Dendritic cell treated with granulocyte-macrophage colony-stimulating factor and Interleukin-4, amounts not matched to agents 40 ng/mL and 50 ng/mL, for 4 days (primary cell): ENCODE measurements at regions not wholly inside any gene's neighbourhood (a gene's known extent, or its start where the extent isn't known, plus 50 kb on each side); places are given as distances from the start of the nearest gene placed in this dataset.
"Not testable (repeated sequence)": the region's sequence is repeated elsewhere in the genome, so short reads cannot be mapped to it uniquely, and the experiment has no call there.

Experiments
- H3K27ac Mint-ChIP-seq: one replicate; pipeline ENCODE4 v1.8.0; 2022; ENCODE audit warnings: mild to moderate bottlenecking, mixed read lengths
- H3K27me3 Mint-ChIP-seq: one replicate; pipeline ENCODE4 v1.8.0; 2022; ENCODE audit warnings: mild to moderate bottlenecking, mixed read lengths
- H3K36me3 Mint-ChIP-seq: one replicate; pipeline ENCODE4 v1.8.0; 2022; ENCODE audit warnings: low read depth, mixed read lengths
- H3K4me1 Mint-ChIP-seq: one replicate; pipeline ENCODE4 v1.8.0; 2022; ENCODE audit warnings: low read depth, mixed read lengths
- H3K4me3 Mint-ChIP-seq: one replicate; pipeline ENCODE4 v1.8.0; 2022; ENCODE audit warnings: mild to moderate bottlenecking, moderate library complexity, mixed read lengths
- H3K9me3 Mint-ChIP-seq: one replicate; pipeline ENCODE4 v1.8.0; 2022; ENCODE audit warnings: mixed read lengths
- intact Hi-C: fragments of 100-400 bp; cut with micrococcal nuclease; formaldehyde crosslinking; loops from one replicate; pipeline ENCODE4 v1.15.0; 2022

- no peaks in the 10 kb centered on the region for H3K27me3 Mint-ChIP-seq
- H3K27ac Mint-ChIP-seq, result no peak overlapping the region
- intact Hi-C loops, result no loop called here
- no peaks in the 10 kb centered on the region for H3K9me3 Mint-ChIP-seq
- no peaks in the 10 kb centered on the region for H3K36me3 Mint-ChIP-seq
- H3K4me3 Mint-ChIP-seq, result no peak overlapping the region
- peaks cover 7% of the 10 kb centered on the region for H3K4me1 Mint-ChIP-seq
These were observed 108.9 kb upstream of the USP25 start for GRCh38 chr21:15620892-15621291.

DNA sequence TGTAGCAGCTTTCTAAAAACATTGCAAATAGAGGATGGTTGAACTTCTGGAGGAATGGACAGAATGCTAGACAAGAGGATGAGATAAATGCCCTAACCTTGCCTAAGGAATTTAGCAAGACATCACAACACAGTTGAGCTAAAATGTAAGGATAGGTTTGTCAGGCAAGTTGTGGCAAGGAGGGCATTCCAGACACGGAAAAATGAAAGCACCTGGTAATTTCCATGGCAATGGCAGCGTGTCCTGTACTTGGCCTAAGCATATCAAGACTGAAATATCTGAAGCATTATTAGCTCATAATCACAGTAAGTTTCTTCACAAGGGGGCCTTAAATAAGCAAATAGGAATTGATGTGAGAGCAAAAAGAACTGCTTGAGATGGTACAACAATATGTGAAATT, 105.1 kb upstream of the USP25 start:
- Mint-ChIP-seq H3K36me3 (no peaks in the 10 kb centered on the region), H3K4me3 (no peak overlapping the region), H3K27me3 (no peaks in the 10 kb centered on the region), H3K27ac (no peak overlapping the region), H3K9me3 (no peaks in the 10 kb centered on the region), H3K4me1 (peaks cover 8% of the 10 kb centered on the region)
- intact Hi-C loops, result no loop called here

GRCh38 chr21:15625363-15625762, 104.4 kb upstream of the USP25 start:
- Mint-ChIP-seq H3K4me3 (no peak overlapping the region), H3K27ac (no peak overlapping the region), H3K36me3 (no peaks in the 10 kb centered on the region), H3K27me3 (no peaks in the 10 kb centered on the region), H3K4me1 (peaks cover 8% of the 10 kb centered on the region), H3K9me3 (no peaks in the 10 kb centered on the region)
- intact Hi-C loops, result no loop called here

DNA sequence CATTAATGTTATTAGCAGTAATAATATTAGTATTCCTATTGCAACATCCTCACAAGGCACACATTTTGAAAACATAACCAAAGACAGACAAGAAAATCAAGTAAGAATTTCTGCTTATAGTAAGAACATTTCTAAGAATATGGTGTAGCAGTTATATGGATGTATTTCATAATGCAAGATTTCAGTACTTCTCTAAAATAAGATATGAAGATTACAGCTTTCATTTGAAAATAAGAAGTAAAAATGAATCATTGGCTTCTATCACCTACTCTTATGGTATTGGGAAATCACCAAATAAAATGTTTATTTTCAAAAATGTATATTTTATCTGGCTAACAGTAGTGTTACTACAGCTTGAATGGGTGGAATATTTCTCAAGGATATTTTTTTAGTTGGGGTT, 103.8 kb upstream of the USP25 start:
- Mint-ChIP-seq H3K9me3 (no peaks in the 10 kb centered on the region), H3K4me3 (no peak overlapping the region), H3K27ac (no peak overlapping the region), H3K36me3 (no peaks in the 10 kb centered on the region), H3K4me1 (peaks cover 8% of the 10 kb centered on the region), H3K27me3 (no peaks in the 10 kb centered on the region)
- intact Hi-C loops, result no loop called here

- no peaks in the 10 kb centered on the region for H3K36me3 Mint-ChIP-seq
- intact Hi-C loops, result no loop called here
- no peak overlapping the region for H3K27ac Mint-ChIP-seq
- peaks cover 8% of the 10 kb centered on the region for H3K4me1 Mint-ChIP-seq
- no peaks in the 10 kb centered on the region for H3K27me3 Mint-ChIP-seq
- no peak overlapping the region for H3K4me3 Mint-ChIP-seq
- no peaks in the 10 kb centered on the region for H3K9me3 Mint-ChIP-seq
These were observed 102.8 kb upstream of the USP25 start for GRCh38 chr21:15627011-15627410.

DNA sequence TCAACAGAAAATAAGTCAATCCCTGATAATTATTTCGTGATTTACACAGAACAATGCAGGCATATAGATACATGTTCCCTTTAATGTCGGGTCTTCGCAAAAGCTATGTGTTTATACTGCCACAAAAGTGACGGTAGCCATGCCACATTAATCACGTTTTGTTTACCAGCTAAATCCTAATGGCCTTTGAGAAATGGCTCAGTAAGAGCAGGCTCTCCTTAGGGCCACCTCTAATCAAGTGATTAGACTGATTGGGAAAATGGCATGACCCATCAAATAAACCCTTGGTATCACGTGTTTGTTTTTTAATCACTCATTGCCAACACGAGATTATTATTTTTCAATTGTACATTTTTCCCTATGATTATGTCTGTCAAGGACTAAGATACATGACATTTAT, 102.0 kb upstream of the USP25 start:
- intact Hi-C loops, result no loop called here
- no peaks in the 10 kb centered on the region for H3K36me3 Mint-ChIP-seq
- peaks cover 8% of the 10 kb centered on the region for H3K4me1 Mint-ChIP-seq
- no peaks in the 10 kb centered on the region for H3K27me3 Mint-ChIP-seq
- no peaks in the 10 kb centered on the region for H3K9me3 Mint-ChIP-seq
- H3K4me3 Mint-ChIP-seq, result no peak overlapping the region
- no peak overlapping the region for H3K27ac Mint-ChIP-seq

- intact Hi-C loops, result no loop called here
- Mint-ChIP-seq H3K27ac (no peak overlapping the region), H3K4me1 (no peaks in the 10 kb centered on the region), H3K36me3 (no peaks in the 10 kb centered on the region), H3K9me3 (peaks cover 16% of the 10 kb centered on the region), H3K4me3 (no peak overlapping the region), H3K27me3 (no peaks in the 10 kb centered on the region)
These were observed 98.4 kb upstream of the USP25 start for GRCh38 chr21:15631342-15631741.

GRCh38 chr21:15634541-15634940, 95.2 kb upstream of the USP25 start:
- H3K9me3 Mint-ChIP-seq, result peaks cover 16% of the 10 kb centered on the region
- H3K36me3 Mint-ChIP-seq, H3K27ac Mint-ChIP-seq, H3K4me3 Mint-ChIP-seq, H3K4me1 Mint-ChIP-seq, H3K27me3 Mint-ChIP-seq, intact Hi-C loops: not testable (repeated sequence)

GRCh38 chr21:15638856-15639549, 90.8 kb upstream of the USP25 start:
- H3K36me3 Mint-ChIP-seq, result no peaks in the 10 kb centered on the region
- H3K4me1 Mint-ChIP-seq, result no peaks in the 10 kb centered on the region
- peaks cover 18% of the 10 kb centered on the region for H3K9me3 Mint-ChIP-seq
- intact Hi-C loops, result no loop called here
- no peaks in the 10 kb centered on the region for H3K27me3 Mint-ChIP-seq
- no peak overlapping the region for H3K4me3 Mint-ChIP-seq
- no peak overlapping the region for H3K27ac Mint-ChIP-seq

- H3K4me1 Mint-ChIP-seq, H3K4me3 Mint-ChIP-seq, intact Hi-C loops, H3K36me3 Mint-ChIP-seq, H3K27me3 Mint-ChIP-seq, H3K27ac Mint-ChIP-seq: not testable (repeated sequence)
- peaks cover 18% of the 10 kb centered on the region for H3K9me3 Mint-ChIP-seq
These were observed 89.7 kb upstream of the USP25 start for GRCh38 chr21:15640113-15640512.

DNA sequence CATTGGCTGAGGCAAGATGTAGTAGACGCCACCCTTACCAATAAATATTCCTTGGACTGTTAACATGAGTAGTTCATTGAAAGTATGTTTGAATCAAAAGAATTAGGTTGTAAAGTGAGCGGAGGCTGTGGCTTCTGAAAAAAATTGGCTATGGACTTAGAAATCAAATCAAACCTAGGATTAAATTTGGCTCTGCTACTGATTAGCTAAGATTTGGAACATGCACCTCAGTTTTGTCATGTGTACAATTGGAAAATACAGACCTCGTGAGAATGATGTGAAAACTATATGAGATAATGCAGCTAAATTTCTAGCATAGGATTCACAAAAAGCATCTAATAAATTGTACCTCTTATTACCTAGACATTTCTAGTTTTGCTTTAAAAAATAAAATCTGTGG, 85.3 kb upstream of the USP25 start:
- H3K36me3 Mint-ChIP-seq, result no peaks in the 10 kb centered on the region
- peaks cover 9% of the 10 kb centered on the region for H3K9me3 Mint-ChIP-seq
- intact Hi-C loops, result no loop called here
- H3K4me3 Mint-ChIP-seq, result no peak overlapping the region
- H3K4me1 Mint-ChIP-seq, result no peaks in the 10 kb centered on the region
- no peak overlapping the region for H3K27ac Mint-ChIP-seq
- H3K27me3 Mint-ChIP-seq, result no peaks in the 10 kb centered on the region

- Mint-ChIP-seq H3K9me3 (peaks cover 3% of the 10 kb centered on the region), H3K4me1 (no peaks in the 10 kb centered on the region), H3K4me3 (no peak overlapping the region), H3K36me3 (no peaks in the 10 kb centered on the region), H3K27me3 (no peaks in the 10 kb centered on the region), H3K27ac (no peak overlapping the region)
- intact Hi-C loops, result no loop called here
These were observed 84.0 kb upstream of the USP25 start for GRCh38 chr21:15645830-15646229.

DNA sequence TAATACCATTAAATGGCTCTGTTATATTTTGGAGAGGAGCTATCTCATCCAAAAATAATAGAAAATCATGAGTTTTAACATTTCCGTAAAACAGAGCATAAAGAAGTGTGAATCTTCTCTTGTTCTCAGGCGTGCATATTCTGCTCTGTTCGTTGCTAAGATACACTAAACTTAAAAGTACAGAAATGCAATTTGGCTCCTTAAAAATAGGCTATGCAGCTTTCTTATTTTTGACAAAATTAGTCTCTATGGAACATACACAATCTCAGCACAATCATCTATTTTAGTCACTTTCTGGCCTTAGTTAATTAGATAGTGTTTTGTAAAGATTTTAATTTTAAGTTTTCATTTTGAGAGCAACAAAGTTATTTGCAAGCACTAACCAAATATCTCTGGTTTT, 79.0 kb upstream of the USP25 start:
- Mint-ChIP-seq H3K4me1 (no peaks in the 10 kb centered on the region), H3K27ac (no peak overlapping the region), H3K36me3 (no peaks in the 10 kb centered on the region), H3K27me3 (no peaks in the 10 kb centered on the region), H3K9me3 (no peaks in the 10 kb centered on the region), H3K4me3 (no peak overlapping the region)
- intact Hi-C loops, result no loop called here

GRCh38 chr21:15651172-15651571, 78.6 kb upstream of the USP25 start:
- H3K4me1 Mint-ChIP-seq, result no peaks in the 10 kb centered on the region
- intact Hi-C loops, result no loop called here
- H3K27ac Mint-ChIP-seq, result no peak overlapping the region
- H3K4me3 Mint-ChIP-seq, result no peak overlapping the region
- no peaks in the 10 kb centered on the region for H3K9me3 Mint-ChIP-seq
- H3K27me3 Mint-ChIP-seq, result no peaks in the 10 kb centered on the region
- no peaks in the 10 kb centered on the region for H3K36me3 Mint-ChIP-seq

DNA sequence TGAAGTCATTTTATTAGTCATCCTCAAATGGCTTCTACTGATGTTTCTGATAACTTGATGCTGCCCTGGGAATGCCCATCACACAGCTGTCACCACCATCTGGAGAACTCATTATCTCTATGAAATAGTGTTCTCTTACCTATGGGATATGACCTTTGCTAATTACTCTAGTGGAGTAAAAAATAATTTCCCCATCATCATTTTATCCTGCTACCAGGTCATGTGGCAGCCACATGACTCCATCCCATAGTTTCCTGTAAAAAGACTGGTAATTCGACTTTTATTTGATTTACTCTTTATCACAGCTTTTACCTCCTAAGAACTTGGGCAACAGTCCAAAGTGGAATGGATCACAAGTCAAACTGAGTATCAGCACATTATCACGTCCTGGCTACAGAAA, 76.1 kb upstream of the USP25 start:
- no peak overlapping the region for H3K27ac Mint-ChIP-seq
- H3K27me3 Mint-ChIP-seq, result no peaks in the 10 kb centered on the region
- intact Hi-C loops, result no loop called here
- no peaks in the 10 kb centered on the region for H3K36me3 Mint-ChIP-seq
- H3K4me3 Mint-ChIP-seq, result no peak overlapping the region
- no peaks in the 10 kb centered on the region for H3K4me1 Mint-ChIP-seq
- no peaks in the 10 kb centered on the region for H3K9me3 Mint-ChIP-seq
